HG03097 (cell line): ENCODE measurements at regions not wholly inside any gene's neighbourhood (a gene's known extent, or its start where the extent isn't known, plus 50 kb on each side); places are given as distances from the start of the nearest gene placed in this dataset.

ENCODE experiments used
- ATAC-seq: cut with Tn5 transposase; IDR thresholded peaks from one replicate; pipeline ENCODE4 v1.9.1; 2021; ENCODE audit not compliant: unreplicated experiment, low FRiP score

GRCh38 chr6:53216301-53216700 lies 67.7 kb upstream of the GCM1 start:
- no peak for ATAC-seq

- no peak for ATAC-seq
Observed at GRCh38 chr6:53214172-53214571, 65.5 kb upstream of the GCM1 start.

GRCh38 chr6:53210811-53211210 lies 62.2 kb upstream of the GCM1 start:
- ATAC-seq, result no peak

GRCh38 chr6:53209681-53210080 lies 61.0 kb upstream of the GCM1 start:
- ATAC-seq, result no peak

GRCh38 chr6:53205778-53206177 lies 57.1 kb upstream of the GCM1 start:
- no peak for ATAC-seq

GRCh38 chr6:53203483-53203882 lies 54.8 kb upstream of the GCM1 start:
- no peak for ATAC-seq

GRCh38 chr6:53202052-53202451 lies 53.4 kb upstream of the GCM1 start:
- no peak for ATAC-seq

- ATAC-seq, result no peak
Observed at GRCh38 chr6:53201270-53201669, 52.6 kb upstream of the GCM1 start.

GRCh38 chr6:53199765-53200164 lies 51.1 kb upstream of the GCM1 start:
- no peak for ATAC-seq

- peak; percentile 96 for ATAC-seq
Observed at GRCh38 chr6:53199156-53199555, 50.5 kb upstream of the GCM1 start.
